ENCODE measurements at regions not wholly inside any gene's neighbourhood (a gene's known extent, or its start where the extent isn't known, plus 50 kb on each side); places are given as distances from the start of the nearest gene placed in this dataset.
"Not testable (repeated sequence)": the region's sequence is repeated elsewhere in the genome, so short reads cannot be mapped to it uniquely, and the experiment has no call there.

- DNase-seq, result no peak
- no peak for TF ChIP-seq CTCF (IDR thresholded peaks at IDR 0.05)
- intact Hi-C loops (cut with DNase I), result no loop called here
- Histone ChIP-seq H3K36me3 (no peaks in the 10 kb centered on the region), H3K4me1 (no peaks in the 10 kb centered on the region), H3K9me3 (peaks cover 0 to 6% of the 10 kb centered on the region in 2 donors), H3K27me3 (no peaks in the 10 kb centered on the region), H3K27ac (no peak overlapping the region), H3K4me3 (no peak overlapping the region)
- ATAC-seq, result no peak
These were observed 57.6 kb upstream of the CROT start for GRCh38 chr7:87287738-87288341.

- intact Hi-C loops (cut with DNase I), result not testable (repeated sequence)
These were observed 56.7 kb upstream of the CROT start for GRCh38 chr7:87288742-87289141.

GRCh38 chr7:87295565-87295964, 49.9 kb upstream of the CROT start:
- DNase-seq; intact Hi-C loops (cut with DNase I); ATAC-seq: not testable (repeated sequence)

More at GRCh38 chr7:87288742-87289141, 56.7 kb upstream of the CROT start:
- not testable (repeated sequence) for H3K36me3 ChIP-seq, H3K4me3 ChIP-seq, H3K27me3 ChIP-seq, H3K9me3 ChIP-seq, H3K27ac ChIP-seq, H3K4me1 ChIP-seq, ATAC-seq
- DNase-seq, result peak in 1 of 4 donors; percentile 41

More at GRCh38 chr7:87295565-87295964, 49.9 kb upstream of the CROT start:
- H3K4me3 ChIP-seq, H3K27ac ChIP-seq, H3K36me3 ChIP-seq, H3K4me1 ChIP-seq, H3K27me3 ChIP-seq: not testable (repeated sequence)
- peaks cover 0 to 39% of the 10 kb centered on the region in 2 donors for H3K9me3 ChIP-seq
